ENCODE measurements at regions not wholly inside any gene's neighbourhood (a gene's known extent, or its start where the extent isn't known, plus 50 kb on each side); places are given as distances from the start of the nearest gene placed in this dataset.

DNA sequence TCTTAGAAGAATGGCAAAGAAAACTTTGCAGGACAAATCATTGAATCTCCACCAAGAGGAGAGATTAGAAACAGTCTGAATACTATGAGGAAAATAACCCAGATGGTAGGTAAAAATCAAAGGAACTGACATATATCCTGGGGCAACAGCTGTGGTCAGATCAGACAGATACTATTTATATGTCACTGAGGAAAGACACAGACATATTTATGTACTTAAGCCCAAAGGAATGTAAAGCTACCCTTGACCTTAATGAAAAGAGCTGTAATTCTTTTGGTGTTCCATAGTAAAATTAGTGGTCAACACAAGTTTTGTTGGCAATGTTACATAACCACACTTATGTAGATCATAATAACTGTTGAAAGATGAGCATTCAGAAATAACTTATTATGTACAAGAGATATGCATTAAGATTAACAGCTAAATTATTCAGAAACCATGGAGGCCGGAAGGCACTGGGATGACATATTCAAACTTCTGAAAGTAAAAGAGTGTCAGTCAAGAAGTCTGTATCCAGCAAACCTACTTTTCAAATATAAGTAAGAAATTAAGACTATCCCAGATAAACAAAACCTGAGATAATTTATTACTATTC is 166.1 kb upstream of the SAMSN1 start:
- DNase-seq (no peak), FAIRE-seq (no peak)
- Histone ChIP-seq H3K4me3 (ENCODE audit: low read length in 3 of 3) (no peak overlapping the region), H3K27ac (ENCODE audit: low read depth in 2 of 2, low read length in 2 of 2) (no peak overlapping the region), H3K27me3 (ENCODE audit: control insufficient read depth, insufficient read depth, low read length) (no peaks in the 10 kb centered on the region), H3K9ac (ENCODE audit: low read length in 3 of 3) (no peak overlapping the region), H3K9me3 (ENCODE audit: control insufficient read depth in 2 of 3, insufficient read depth in 1 of 3, low read length in 3 of 3) (no peaks in the 10 kb centered on the region), H3K36me3 (ENCODE audit: control insufficient read depth in 2 of 3, insufficient read depth in 3 of 3, low read length in 3 of 3) (no peaks in the 10 kb centered on the region), H3K4me1 (ENCODE audit: control insufficient read depth in 2 of 3, insufficient read depth in 2 of 3, low read depth in 1 of 3, low read length in 3 of 3) (no peaks in the 10 kb centered on the region)
- TF ChIP-seq, protein P1, sequence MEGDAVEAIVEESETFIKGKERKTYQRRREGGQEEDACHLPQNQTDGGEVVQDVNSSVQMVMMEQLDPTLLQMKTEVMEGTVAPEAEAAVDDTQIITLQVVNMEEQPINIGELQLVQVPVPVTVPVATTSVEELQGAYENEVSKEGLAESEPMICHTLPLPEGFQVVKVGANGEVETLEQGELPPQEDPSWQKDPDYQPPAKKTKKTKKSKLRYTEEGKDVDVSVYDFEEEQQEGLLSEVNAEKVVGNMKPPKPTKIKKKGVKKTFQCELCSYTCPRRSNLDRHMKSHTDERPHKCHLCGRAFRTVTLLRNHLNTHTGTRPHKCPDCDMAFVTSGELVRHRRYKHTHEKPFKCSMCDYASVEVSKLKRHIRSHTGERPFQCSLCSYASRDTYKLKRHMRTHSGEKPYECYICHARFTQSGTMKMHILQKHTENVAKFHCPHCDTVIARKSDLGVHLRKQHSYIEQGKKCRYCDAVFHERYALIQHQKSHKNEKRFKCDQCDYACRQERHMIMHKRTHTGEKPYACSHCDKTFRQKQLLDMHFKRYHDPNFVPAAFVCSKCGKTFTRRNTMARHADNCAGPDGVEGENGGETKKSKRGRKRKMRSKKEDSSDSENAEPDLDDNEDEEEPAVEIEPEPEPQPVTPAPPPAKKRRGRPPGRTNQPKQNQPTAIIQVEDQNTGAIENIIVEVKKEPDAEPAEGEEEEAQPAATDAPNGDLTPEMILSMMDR (IDR thresholded peaks at IDR 0.05; ENCODE audit: borderline replicate concordance, extremely low read depth, insufficient read depth) = no peak
- intact Hi-C loops (cut with DNase I) = no loop called here

GRCh38 chr21:14711287-14711686 is 165.2 kb upstream of the SAMSN1 start:
- DNase-seq (no peak), FAIRE-seq (no peak)
- Histone ChIP-seq H3K4me1 (ENCODE audit: control insufficient read depth in 2 of 3, insufficient read depth in 2 of 3, low read depth in 1 of 3, low read length in 3 of 3) (no peaks in the 10 kb centered on the region), H3K4me3 (ENCODE audit: low read length in 3 of 3) (no peak overlapping the region), H3K9me3 (ENCODE audit: control insufficient read depth in 2 of 3, insufficient read depth in 1 of 3, low read length in 3 of 3) (no peaks in the 10 kb centered on the region), H3K9ac (ENCODE audit: low read length in 3 of 3) (no peak overlapping the region), H3K36me3 (ENCODE audit: control insufficient read depth in 2 of 3, insufficient read depth in 3 of 3, low read length in 3 of 3) (no peaks in the 10 kb centered on the region), H3K27ac (ENCODE audit: low read depth in 2 of 2, low read length in 2 of 2) (no peak overlapping the region), H3K27me3 (ENCODE audit: control insufficient read depth, insufficient read depth, low read length) (no peaks in the 10 kb centered on the region)
- intact Hi-C loops (cut with DNase I) = no loop called here
- TF ChIP-seq, protein P1 (IDR thresholded peaks at IDR 0.05; ENCODE audit: borderline replicate concordance, extremely low read depth, insufficient read depth) = no peak

- no peak for FAIRE-seq
- intact Hi-C loops (cut with DNase I) = no loop called here
- TF ChIP-seq, protein P1 (IDR thresholded peaks at IDR 0.05; ENCODE audit: borderline replicate concordance, extremely low read depth, insufficient read depth) = no peak
Observed at GRCh38 chr21:14707511-14708020, 161.5 kb upstream of the SAMSN1 start.

More at GRCh38 chr21:14707511-14708020, 161.5 kb upstream of the SAMSN1 start:
- Histone ChIP-seq H3K36me3 (ENCODE audit: control insufficient read depth in 2 of 3, insufficient read depth in 3 of 3, low read length in 3 of 3) (no peaks in the 10 kb centered on the region), H3K4me3 (ENCODE audit: low read length in 3 of 3) (no peak overlapping the region), H3K9me3 (ENCODE audit: control insufficient read depth in 2 of 3, insufficient read depth in 1 of 3, low read length in 3 of 3) (no peaks in the 10 kb centered on the region), H3K27me3 (ENCODE audit: control insufficient read depth, insufficient read depth, low read length) (no peaks in the 10 kb centered on the region), H3K27ac (ENCODE audit: low read depth in 2 of 2, low read length in 2 of 2) (no peak overlapping the region), H3K4me1 (ENCODE audit: control insufficient read depth in 2 of 3, insufficient read depth in 2 of 3, low read depth in 1 of 3, low read length in 3 of 3) (no peaks in the 10 kb centered on the region), H3K9ac (ENCODE audit: low read length in 3 of 3) (no peak overlapping the region)
- DNase-seq = no peak

All from kidney (tissue), 13 donors.